NB4 (cell line): ENCODE measurements at regions not wholly inside any gene's neighbourhood (a gene's known extent, or its start where the extent isn't known, plus 50 kb on each side); places are given as distances from the start of the nearest gene placed in this dataset.

ENCODE experiments used
- CTCF ChIP-seq: IDR thresholded peaks from one replicate; pipeline ENCODE4 v1.5.1; 2012; ENCODE audit warnings: low read depth, low read length
- MYC ChIP-seq: IDR thresholded peaks from 2 replicates; pipeline ENCODE4 v1.6.1; 2011; ENCODE audit warnings: low read depth, low read length

- TF ChIP-seq CTCF: no peak
- TF ChIP-seq MYC: no peak
Observed at GRCh38 chr1:101081496-101082488, 56.2 kb upstream of the DPH5 start.
